ENCODE measurements at regions not wholly inside any gene's neighbourhood (a gene's known extent, or its start where the extent isn't known, plus 50 kb on each side); places are given as distances from the start of the nearest gene placed in this dataset.

DNA sequence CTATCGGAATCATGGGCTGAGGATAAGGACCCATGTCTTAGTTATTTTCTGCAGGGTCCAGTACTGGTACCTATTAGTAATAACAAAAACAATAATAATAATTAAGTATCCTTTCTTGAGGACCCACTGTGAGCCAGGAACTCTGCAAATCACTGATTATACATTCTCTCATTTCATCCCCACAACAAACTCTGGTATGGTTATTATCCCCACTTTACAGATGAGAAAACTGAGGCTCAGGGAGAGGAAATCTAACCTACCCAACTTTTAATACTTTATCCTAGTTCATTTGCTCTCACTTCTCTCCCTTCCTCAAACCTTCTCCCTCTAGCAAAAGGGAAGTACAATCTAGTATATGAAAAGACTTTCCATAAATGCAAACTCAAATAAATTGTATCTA, 528.4 kb upstream of the PROK2 start:
- no peak for DNase-seq

- DNase-seq = no peak
These were observed 527.4 kb upstream of the PROK2 start for GRCh38 chr3:72312339-72312738.

- DNase-seq = no peak
These were observed 526.5 kb upstream of the PROK2 start for GRCh38 chr3:72311425-72311824.

GRCh38 chr3:72310419-72311380, 525.8 kb upstream of the PROK2 start:
- DNase-seq = peak; percentile 65

DNA sequence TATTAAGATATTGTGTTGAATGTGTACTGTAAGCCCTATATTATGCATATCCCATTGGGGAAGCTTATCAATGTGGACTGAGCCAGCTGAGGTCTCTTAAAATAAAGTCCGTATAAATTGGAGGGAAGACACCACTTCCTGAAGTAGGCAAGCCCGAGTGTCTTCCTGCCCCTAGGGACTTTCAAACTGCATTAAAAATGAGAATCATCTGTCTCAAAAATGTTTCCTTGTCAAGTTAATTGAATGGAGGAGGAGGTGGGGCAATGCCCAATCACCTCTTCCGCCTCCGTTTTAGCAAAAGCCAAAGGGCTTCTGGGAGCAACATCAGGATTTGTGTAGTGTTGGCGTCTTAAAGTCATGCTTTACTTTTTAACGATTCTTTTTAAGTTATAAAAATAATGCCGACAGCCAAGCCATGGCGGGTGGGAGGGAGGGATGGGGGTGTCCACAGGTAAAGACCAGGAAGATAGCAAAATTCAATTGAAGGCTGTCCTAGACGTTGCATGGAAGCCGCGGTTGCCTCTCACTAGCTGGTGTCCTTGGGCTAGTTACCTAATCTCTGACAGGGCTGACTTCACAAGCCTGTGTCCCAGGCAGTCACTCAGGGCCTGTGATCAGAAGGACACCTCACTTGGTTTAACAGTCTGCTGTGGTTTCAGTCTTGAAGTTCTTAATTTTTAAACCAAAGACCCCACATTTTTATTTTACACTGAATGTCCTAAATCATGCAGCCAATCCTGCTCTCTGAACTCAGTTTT, 524.9 kb upstream of the PROK2 start:
- DNase-seq = no peak

GRCh38 chr3:72308641-72309040, 523.7 kb upstream of the PROK2 start:
- no peak for DNase-seq

GRCh38 chr3:72307438-72308115, 522.6 kb upstream of the PROK2 start:
- DNase-seq = no peak

DNA sequence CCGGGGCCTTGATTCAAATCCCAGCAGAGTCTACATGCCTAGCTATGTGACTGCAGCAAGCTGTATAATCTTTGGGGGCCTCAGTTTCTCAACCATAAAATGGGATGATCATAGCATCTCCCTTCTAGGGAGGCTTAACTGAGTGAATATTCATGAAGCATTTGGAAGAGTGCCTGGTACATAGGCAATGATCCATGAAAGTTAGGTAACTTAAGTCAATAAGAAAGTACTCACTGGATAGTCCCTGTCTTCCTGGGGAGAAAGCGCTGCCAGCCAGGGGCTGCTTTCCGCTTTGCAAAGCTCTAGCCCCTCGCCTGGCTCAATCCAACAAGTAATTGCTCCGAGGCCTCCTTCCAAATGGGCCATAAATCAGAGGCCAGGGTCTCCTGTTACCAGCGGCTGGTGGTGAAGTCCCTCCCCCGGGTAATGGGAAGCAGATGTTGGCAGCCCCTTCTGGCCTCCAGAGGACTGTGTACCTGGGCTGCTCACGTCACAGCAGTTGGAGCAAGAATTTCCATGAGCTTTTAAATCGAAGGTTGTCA, 521.9 kb upstream of the PROK2 start:
- peak; percentile 89 for DNase-seq

- no peak for DNase-seq
These were observed 519.0 kb upstream of the PROK2 start for GRCh38 chr3:72303926-72304325.

DNA sequence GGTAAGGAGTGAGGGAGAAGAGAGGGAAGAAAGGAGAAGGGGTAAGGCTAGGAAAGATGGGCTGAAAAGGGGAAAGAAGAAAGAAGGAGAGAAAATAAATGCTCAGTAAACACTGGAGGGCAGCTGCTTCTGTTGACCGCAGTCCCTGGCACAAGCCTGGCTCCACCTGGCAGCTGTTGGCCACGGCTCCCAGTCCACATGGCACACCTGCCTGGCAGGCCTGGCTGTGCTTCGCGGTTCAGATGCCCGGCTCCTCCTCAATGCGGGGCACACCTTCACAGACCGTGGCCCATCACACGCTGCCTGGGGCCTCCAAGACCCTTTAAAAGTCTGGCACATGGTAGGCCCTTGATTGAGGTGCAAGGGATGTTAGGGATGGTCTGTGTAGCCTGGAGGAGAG, 516.8 kb upstream of the PROK2 start:
- DNase-seq = peak; percentile 4

GRCh38 chr3:72300621-72301020, 515.7 kb upstream of the PROK2 start:
- no peak for DNase-seq

DNA sequence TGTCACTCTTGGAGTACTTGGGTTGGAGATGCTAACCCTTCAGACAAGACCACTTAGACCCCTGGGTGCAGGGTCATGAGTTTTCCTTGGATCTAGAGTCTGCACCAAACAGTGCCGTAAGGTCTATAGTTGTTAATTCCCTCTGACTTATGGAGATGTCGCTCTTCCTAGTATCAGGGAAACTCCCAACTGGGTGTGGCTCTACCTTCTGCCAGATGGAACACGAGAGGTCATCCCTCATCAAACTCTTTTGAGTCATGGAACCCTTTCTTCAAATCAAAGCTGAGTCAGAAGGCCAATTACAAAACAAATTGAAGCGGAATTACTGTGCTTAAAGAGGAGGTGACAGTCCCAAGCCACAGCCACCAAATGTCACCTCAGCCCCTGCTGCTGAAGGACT, 514.9 kb upstream of the PROK2 start:
- DNase-seq = no peak

DNA sequence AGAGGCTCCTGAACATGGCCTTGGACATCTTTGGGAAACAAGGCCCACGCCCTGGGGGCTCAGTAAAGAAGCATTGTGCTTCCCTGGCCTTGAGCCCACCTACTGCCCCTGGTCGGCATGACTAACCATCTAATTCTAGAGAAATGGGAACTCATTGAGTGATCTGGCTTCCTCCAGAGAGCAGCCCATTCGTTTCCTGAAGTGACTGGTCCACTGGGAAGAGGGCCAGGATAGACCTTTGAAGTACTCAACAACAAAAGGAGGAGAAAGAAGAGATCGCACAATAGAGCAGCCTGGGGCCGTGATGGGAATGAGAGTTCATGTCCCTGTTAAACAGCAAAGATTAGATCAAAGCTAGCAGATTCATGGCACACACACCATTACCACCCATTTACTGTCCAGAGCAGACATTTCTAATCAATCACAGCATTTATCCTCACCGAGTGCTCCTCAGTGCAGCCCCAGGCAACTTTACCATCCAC, 514.4 kb upstream of the PROK2 start:
- DNase-seq = peak; percentile 12

- no peak for DNase-seq
These were observed 513.5 kb upstream of the PROK2 start for GRCh38 chr3:72298201-72299152.

GRCh38 chr3:72297481-72297880, 512.5 kb upstream of the PROK2 start:
- no peak for DNase-seq

DNA sequence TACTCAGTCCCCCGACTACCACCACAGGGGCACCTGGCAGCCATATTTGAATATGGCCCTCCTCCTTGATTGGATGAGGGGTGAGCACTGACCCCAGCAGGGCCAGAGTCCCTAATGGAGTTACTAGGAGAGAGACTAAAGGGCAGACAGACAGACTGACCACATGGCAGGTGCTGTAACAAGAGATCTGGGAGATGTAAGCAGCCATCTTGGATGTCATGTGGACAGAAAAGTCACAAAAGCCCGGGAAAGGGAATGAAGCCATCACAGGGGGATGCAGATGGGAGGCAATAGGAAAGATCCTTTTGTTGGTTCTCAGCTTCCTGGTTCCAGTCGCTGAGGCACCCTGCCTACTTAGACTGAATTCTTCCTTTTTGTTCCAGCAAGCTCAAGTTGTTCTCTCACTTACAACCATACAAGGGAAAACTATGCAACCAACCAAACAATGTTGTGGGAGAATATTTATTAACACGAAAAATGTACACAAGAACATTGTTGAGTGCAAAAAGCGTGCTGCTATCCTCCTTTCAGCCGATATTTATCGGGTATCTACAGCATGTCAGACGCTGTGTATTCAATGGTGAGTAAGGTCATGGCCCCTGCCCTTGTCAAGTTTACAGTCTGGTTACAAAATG, 511.6 kb upstream of the PROK2 start:
- no peak for DNase-seq

DNA sequence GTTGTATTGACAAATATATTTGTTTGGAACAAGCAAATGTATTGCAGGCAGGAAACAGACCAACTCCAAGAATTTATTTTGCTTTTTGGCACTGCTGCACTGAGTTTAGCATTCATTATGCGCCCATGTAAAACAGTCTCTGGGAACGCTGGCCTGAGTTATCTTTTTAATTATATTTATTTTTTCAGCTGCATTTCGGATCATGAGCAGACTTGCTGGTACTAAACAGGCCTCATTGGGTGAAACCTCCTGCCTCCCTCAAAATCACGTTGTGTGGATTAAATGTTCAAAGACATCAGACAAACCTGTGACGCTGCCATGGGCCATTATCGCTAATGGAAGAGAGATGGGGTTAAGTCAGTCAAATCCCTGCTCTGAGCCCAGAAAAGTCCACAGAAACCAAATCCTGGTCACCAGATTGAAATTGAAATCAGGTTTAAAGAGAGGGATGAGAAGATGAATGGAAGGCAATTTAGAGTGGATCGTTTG, 511.1 kb upstream of the PROK2 start:
- no peak for DNase-seq

DNA sequence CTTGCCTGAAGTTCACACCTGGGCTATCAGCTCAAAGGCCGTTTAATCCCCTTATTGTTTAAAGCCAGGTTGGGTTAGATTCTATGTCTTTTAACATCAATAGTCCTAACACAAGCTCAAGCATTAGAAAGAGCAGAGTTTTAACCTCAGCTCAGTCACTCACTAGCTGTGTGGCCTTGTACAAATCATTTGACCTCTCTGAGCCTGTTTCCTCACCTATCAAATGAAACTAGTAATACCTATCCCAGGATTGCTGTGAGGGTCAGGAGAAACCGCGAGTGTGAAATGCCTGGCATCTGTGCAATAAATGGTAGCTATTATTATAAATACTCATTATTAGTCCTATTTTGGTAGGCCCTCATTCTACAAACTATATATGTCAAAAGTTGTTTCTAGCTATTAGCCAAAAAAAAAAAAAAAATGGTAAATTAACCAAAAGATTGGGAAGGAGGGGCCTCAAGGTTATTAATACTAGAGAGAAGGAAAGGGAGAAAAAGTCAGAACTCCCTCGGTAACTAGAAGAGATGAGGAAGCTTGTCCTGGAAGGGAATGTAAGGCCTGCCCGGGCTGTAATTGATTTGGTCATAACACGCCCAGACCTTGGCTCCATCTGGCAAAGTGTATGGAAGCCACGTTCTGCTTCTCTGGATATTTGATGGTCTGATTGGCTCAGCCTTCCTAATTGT, 510.5 kb upstream of the PROK2 start:
- DNase-seq = no peak

- peak; percentile 1 for DNase-seq
These were observed 506.1 kb upstream of the PROK2 start for GRCh38 chr3:72290859-72291638.

DNA sequence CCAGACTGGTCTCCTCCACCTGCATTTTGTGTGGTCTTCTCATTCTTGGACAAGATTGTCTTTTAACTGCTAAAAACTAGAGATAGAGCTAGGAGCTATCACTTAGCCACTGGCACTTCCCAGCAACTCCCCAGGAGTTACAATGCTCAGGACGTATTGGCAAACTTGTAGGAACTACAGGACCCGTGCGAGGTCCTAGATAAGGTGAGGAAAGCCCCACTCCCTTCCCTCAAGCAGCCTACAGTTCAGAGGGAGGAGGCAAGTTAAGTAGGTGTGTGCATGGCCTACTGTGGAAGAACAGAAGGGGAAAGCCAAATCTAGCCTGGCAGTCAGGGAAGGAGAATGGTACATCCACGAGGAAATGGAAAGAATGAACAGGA, 504.7 kb upstream of the PROK2 start:
- no peak for DNase-seq
